NK-92 treated with Interleukin-12 subunit alpha and Interleukin-12 subunit beta, amount 100 ng/mL, for 24 hours (cell line): ENCODE measurements at regions not wholly inside any gene's neighbourhood (a gene's known extent, or its start where the extent isn't known, plus 50 kb on each side); places are given as distances from the start of the nearest gene placed in this dataset.
"Not testable (repeated sequence)": the region's sequence is repeated elsewhere in the genome, so short reads cannot be mapped to it uniquely, and the experiment has no call there.

ENCODE experiments used
- DNase-seq: peaks from one replicate; lab custom pipeline; 2025; lab: John Stamatoyannopoulos, UW

DNA sequence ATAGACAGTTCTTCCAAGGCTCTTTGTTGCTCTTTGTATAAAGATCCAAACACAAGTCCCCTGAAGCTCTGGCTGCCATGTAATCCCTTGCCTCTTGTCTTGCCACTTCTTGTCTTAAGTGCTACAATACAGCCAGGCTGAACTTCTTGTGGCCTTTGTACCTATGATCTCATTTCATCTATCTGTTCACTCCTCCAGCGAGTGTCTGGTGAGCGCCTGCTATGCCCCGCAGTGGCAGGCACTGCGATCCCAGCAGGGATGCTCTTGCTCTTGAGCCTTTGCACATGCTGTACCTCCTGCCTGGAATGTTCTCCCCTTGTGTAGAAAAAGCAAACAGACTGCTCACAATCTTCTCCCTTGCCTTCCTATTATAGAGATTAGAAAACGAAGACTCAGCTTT, 81.9 kb upstream of the ADPGK start:
- DNase-seq, result no peak

DNA sequence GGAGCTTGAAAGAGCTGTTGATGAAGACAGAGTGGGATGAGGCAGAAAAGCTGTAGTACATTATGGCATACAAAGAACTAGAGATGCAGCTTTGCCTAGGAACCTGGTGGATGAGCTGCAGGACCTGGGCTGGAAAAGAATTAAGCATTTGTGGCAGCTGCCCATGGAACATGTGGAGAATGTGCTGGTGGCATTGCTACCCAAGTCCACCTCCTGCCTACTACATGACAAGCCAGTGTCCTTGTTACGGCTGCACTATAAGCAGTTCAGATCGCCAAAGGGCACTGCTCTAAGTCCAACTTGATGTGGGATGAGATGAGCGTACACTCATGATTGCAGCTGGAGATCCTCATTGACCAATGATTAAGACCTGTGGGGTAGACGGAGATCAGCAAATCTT, 81.1 kb upstream of the ADPGK start:
- DNase-seq, result no peak

DNA sequence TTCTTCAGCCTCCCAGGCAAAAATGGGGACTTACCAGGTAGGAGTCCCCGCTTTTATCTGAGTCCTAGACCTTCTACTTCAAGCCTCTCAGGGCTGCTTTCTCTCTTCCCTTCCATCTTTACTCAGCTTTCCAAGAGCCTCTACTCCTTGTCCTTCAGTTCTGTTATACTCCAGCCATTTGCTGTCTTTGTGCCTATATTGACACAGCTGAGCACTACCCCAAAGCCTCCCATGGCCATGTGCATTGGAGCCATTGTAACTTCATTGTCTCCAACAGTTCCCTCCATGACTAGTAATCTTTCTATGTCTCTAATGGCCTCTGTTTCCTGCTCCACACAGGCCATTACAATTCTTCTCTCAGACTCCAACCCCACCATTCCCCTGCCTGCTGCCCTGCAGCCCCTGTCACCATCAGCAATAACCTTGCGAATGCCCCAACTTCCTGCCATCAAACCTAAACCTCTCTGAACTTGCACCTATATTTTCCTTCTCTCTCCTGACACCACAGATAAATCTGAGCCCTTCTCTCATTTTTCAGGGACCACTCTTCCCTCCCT, 77.9 kb upstream of the ADPGK start:
- no peak for DNase-seq

DNA sequence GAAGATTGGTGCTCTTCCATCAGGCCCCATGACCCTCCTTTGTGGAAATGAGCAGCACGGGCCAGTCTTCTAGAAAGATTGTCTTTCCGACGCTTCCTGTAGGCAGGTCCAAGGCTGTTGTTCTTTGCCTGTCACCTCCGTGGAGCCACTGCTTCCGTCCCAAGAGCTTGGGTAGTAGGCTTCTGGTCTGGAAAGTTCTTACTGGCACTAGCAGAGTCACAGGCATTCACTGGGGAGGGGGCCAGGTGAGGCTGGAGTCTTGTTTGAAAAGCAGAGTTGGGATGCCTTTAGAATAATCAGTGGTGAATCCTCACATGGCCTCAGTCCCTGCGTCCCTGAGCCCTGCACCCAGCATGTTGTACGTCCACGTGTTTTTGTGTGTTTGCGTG, 76.2 kb upstream of the ADPGK start:
- no peak for DNase-seq

DNA sequence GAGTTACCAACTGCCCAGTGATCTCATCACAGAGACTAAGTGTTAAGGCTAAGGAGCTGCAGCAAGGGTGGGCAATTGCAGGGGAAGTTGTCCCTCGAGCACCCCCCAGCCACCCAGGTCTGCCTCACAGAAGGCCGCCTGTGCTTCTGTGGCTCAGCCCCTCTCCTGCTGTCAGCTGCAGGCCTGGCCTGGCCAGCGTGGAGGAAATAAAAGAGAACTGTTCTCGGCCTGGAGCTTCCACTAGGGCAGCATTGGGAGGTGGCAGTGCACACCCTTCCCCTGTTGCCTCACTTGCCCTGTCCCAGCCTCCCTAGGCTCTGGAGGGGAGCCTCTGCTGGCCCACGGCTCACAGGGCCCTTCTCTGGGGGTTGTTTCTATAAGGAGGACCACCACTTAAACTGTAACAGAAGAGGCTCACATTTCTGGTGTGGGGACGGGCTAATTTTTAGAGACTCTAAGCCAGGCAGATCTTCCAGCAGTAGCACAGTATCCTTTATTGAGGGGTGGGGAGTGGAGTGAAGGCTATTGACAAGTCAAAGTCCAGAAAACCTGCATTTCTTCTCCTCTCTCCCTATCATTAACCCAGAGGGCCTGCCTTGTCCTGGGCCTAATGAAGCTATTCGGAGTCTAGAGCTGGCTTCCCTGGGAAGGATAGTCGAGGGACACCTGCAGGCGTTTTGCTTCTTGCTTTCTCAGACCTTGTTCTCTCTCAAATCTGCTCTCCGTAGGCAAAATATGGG, 75.6 kb upstream of the ADPGK start:
- DNase-seq, result no peak

DNA sequence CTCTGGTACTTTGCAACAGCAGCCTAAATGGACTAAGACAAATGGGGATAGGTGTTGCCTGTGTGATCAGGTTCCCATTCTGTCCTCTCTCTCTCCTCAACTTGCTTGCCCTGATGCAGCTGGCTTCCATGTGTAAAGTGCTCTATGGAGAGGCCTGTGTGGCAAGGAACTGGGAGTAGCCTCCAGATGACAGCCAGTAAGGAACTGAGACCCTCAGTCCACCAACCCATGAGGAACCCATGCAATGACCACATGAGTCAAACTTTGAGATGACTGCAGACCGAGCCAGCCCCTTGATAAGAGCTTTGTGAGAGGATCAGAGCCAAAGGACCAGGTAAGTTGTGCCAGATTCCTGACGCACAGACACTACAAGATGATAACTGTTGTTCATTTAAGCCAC, 74.6 kb upstream of the ADPGK start:
- DNase-seq, result no peak

DNA sequence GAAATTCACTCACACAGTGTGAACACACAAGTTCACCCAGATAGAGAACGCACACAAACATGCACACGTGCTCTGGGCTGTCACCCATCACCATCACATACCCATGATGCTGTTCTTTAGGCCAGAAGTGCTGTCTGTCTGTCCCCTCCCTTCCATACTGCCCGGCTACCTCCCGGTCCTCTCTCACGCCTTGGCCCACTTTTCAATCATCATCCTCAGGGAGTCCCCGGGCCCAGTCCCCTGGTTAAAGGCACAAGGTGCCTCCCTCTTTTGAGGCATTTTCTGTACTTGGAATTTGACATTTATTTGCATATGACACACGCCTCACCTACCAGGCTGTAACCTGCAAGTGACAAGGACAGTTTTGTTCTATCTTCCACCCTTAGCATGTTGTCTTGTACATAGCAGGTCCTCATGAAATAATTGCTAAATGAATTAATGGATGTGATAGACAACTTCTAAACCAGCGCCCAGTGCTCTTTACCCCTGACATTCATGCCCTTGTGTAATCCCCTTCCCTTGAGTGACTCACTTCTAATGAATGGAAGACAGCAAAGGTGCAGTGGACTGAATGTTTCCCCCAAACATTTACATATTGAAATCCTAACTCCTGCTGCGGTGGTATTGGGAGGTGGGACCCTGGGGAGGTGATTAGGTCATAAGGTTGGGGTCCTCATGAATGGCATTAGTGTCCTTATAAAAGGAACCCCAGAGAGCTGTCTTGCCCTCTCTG, 73.9 kb upstream of the ADPGK start:
- no peak for DNase-seq

DNA sequence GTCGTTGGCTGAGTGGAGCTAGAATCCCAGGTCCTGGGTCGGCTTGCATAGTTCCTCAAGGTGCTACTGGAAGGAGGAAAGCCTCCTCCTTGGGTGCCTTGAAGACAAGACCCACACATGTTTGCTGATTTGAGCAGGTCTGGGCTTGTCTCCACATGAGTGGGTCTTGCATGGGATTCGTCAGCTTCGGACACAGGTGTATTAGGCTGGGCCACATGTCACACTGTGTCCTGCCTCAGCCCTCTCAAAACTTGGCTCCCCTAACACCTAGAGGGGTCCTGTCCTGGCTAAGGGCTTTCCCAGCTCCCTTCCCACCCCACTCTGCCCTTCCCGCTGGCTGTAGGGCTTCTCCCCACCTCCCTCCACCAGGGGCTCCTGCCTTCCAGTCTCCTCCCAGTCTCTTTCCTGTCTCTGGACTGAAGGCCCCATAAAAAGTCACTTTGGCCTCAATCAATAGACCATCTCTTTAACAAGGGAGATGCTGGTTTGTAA, 73.0 kb upstream of the ADPGK start:
- DNase-seq, result no peak

DNA sequence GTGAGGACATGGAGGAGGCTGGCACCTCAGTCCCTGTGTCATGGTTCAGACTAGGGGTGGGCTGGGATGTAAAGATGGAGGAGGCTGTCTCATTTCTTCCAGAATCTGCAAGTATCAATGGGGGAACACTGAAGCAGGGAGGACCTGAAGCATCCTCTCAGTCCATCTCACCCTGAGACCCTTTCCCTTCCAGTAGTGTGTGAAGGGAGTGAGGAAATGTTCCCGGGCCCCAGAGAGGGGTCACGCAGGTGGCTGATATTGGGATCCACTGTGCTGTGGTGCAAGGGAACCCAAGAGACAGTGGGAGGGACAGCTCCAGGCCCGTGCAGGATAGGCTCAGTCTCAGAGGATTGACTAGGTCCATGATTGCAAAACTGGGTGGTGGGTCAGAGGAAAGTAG, 72.2 kb upstream of the ADPGK start:
- DNase-seq, result no peak

DNA sequence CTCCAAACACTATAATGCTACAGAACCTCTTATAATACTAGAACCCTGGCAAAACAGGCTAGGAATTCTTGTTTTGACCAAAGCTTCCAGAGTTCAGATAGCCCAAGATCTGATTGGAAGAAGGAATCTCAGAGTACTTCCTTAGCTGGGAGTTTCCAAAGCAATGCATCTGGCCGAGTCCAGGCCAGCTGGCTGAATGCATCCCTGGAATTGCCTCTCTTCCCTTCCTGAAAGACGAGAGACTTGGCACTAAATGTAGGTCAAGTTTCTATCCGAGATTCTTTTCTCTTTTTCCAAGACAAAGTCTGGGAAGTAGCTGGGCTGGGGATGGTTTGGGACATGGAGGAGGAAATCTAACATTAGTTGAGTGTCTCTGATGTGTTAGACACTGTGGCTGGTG, 68.7 kb upstream of the ADPGK start:
- DNase-seq, result no peak

DNA sequence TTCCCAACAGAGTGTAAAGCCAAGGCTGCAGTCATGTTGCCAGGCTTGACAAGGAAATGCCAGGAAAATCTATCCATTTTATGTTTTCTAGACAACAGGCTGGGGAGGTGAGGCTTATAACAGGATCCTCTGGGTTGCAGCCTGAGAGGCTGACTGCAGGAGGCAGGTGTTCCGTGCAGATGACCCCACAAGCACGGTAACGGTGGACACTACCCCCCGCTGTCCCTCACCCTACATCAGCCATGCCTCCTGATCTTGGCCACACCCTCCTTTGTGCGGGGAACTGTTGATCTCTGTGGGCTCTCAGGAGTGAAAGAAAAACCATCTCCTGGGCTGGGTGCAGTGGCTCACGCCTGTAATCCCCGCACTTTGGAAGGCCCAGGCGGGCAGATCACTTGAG, 68.0 kb upstream of the ADPGK start:
- no peak for DNase-seq

DNA sequence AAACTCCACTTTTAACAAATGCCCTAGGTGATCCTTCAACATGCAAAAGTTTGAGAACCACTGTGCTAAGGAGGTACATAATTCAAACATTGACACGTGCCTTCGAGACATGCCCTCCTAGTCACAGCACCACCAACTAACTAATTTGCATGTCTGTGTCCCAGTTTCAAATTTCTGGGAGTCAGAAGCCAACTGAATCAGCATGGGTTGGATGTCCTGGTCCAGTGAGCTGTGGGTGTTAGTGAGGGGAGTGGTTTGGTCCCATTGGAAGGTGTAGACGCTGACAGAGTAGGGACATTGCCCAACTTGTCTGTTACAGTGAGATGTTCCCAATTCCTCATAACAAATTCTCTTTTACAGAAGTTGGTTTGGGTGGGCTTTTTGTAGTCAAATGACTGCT, 67.3 kb upstream of the ADPGK start:
- DNase-seq, result no peak

DNA sequence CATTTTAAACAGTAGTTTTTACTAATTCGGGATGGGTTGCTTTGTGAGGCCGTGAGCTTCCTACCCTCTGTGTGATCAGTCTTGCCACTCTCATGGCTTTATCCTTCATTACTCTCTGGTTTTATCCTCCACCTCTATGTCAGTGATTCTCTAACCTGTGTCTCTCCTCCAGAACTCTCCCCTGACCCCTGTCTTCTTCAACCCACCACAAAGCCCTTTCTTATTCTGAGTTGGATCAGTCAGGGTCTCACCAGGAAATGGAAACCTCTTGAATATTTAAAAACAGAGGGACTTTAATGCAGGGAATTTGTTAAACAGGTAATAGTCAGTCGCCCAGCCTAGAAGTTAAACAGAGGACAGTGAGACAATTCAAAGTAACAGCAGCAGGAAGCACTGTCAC, 64.2 kb upstream of the ADPGK start:
- DNase-seq, result no peak

DNA sequence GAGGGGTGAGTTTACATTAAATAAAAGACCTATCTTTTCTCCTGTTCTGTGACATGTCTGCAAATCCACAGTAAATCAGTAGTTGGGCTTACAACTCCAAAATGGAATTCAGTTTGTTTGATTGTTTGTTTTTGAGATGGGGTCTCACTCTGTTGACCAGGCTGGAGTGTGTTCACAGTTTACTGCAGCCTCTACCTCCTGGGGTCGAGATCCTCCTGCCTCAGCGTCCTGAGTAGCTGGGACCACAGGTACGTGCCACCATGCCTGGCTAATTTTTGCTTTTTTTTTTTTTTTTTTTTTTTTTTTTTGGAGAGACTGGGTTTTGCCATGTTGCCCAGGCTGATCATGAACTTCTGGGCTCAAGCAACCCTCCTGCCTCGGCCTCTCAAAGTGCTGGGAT, 63.5 kb upstream of the ADPGK start:
- DNase-seq, result no peak

DNA sequence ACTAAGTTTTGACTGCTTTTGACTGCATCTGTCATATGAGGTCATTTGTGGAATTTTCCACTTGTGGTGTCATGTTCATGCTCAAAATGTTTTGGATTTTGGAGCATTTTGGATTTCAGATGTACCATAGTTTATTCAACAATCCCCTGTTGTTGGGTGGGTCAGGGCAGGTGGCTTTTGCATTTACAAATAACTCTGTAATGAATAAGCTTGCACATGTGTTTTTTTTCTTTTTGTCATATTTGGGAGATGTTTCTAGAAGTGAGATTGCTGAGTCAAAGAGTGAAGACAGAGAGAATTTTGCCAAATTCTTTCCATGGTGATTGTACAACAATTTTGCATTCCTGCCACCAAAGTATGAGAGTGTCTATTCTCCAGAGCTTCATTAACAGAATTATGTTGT, 62.4 kb upstream of the ADPGK start:
- no peak for DNase-seq

DNA sequence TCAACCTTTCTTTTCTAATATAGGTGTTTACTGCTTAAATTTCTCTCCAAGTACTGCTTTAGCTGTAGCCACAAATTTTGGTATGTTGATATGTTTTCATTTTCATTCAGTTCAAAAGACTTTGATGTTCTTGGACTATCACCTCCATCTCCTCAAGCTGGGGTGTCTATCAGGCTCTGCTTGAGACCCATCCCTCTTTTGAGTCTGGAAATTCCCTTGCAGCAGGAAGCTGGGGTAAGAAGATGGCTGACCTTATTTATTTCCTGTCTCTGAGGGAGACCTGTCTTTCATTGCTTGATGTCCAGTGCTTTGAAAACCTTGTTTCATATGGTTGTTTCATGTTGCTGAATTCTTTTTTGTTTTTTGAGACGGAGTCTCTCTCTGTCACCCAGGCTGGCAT, 60.5 kb upstream of the ADPGK start:
- no peak for DNase-seq

DNA sequence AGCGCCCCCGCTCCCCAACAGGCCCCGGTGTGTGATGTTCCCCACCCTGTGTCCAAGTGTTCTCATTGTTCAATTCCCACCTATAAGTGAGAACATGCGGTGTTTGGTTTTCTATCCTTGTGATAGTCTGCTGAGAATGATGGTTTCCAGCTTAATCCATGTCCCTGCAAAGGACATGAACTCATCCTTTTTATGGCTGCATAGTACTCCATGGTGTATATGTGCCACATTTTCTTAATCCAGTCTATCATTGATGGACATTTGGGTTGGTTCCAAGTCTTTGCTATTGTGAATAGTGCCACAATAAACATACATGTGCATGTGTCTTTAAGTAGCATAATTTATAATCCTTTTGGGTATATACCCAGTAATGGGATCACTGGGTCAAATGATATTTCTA, 59.8 kb upstream of the ADPGK start:
- DNase-seq, result not testable (repeated sequence)

DNA sequence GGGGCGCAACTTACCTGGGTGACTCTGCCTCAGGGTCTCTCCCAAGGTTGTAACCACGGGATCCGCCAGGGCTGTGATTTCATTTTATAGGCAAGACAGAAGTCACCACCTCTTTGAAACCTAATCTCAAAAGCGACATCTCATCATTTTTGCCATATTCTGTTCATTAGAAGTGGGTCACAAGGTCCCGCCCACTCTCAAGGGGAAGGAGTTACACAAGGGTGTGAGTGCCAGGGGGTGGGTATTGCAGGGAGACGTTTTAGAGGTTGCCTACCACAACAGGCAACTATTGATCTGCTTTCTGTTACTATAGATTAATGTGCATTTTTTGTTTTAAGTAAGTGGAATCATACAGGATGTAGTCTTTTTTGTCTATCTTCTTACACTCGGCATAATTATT, 56.6 kb upstream of the ADPGK start:
- DNase-seq, result no peak

DNA sequence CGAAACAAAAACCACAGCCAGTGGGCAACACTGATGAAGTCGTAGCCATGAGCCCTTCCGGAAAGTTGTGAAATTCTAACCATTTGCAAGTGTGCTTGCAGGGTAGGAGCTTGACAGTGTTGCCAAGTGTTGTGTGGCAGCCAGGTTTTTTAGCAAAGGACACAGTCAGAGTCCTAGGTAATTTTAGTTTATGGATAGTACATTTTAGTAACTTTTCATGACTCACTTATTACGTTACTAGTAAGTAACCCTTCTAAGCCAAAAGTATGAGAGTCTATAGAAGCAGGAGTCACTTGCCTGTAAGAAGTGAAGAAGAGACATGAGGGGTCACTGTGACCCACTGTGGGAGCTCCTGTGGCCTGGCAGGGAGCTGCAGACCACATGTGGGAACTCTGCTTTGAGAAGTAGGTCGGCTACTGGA, 54.8 kb upstream of the ADPGK start:
- DNase-seq, result no peak

DNA sequence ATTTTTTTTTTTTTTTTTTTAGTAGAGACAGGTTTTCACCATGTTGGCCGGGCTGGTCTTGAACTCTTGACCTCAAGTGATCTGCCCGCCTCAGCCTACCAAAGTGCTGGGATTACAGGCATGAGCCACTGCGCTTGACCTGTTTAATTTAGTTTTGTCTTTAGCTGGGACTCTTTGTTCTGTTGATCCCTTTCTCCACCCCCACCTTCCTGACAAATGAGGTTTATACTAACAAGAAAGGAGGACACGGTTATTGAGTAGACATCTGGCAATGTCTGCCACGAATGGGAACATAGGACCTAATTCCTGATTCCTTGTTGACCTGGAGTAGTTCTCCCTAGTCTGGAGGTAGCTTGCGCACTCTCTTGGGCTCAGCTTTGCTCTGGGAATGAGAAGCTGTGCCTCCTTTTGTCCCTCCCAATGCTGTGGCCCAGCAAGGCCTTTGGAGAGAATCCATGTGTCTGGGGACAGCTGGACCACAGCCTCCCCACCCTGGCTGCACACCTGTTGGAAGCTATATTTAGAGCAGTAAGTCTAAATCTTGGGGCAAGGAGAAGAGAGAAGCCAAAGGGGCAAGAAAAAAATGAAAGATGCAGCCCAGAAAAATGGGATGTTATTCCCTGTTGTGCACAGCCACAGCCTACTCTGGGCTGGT, 53.2 kb upstream of the ADPGK start:
- no peak for DNase-seq

DNA sequence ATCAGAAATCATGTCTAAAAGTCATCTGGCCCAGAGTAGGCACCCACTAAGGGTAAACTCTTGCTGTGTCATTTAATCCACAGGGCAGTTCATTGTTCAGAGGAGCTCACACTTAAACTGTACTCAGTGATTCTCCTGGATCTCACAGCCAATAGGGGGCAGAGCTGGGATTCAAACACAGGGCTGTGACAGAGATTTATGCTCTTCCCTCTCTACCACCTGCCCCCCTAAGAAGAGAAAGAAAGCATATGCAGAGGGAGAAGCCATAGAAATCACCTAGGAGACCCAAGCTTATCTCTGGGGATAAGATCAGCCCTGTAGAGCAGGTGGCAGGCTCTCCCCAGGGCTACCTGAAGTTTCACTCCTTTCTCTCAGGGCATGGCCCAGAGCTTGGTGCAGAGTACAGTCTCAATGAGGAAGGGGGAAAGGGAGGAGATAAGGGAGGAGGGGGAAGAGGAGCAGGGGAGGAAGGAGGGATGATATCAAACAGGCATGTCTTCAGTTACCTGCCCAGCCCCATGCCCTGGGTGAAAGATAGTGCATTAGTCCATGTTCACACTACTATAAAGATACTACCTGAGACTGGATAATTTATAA, 51.8 kb upstream of the ADPGK start:
- no peak for DNase-seq

DNA sequence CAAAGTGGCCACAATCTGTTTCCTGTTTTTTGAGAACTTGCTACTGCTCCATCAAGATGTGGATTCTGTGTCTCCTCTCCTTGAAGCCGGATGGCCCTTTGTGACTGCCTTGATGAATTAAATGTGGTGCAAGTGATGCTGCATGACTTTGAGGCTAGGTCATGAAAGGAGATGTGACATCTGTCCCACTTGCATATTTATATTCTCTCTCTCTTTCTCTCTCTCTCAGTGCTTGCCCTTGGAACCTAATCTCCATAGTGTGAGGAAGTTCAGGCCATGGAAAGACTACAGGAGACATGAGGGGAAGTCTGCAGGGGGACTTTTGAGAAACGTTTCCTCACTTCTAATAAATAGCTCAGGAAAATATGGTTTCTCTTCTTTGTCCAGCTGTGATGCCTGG, 50.0 kb upstream of the ADPGK start:
- DNase-seq, result no peak
